ENCODE measurements at regions not wholly inside any gene's neighbourhood (a gene's known extent, or its start where the extent isn't known, plus 50 kb on each side); places are given as distances from the start of the nearest gene placed in this dataset.
A peak's percentile ranks its signal among the peaks of the same experiment; 100 is the strongest.

- DNase-seq, result no peak
Observed at GRCh38 chr4:136920092-136920881, 612.0 kb downstream of the PCDH18 start.

GRCh38 chr4:136918772-136919171 is 613.5 kb downstream of the PCDH18 start:
- no peak for DNase-seq

GRCh38 chr4:136917312-136918110 is 614.8 kb downstream of the PCDH18 start:
- no peak for DNase-seq

GRCh38 chr4:136909626-136910025 is 622.7 kb downstream of the PCDH18 start:
- no peak for DNase-seq

GRCh38 chr4:136908122-136908521 is 624.2 kb downstream of the PCDH18 start:
- DNase-seq, result no peak

- DNase-seq, result no peak
Observed at GRCh38 chr4:136900696-136901095, 631.6 kb downstream of the PCDH18 start.

GRCh38 chr4:136898590-136899248 is 633.6 kb downstream of the PCDH18 start:
- no peak for DNase-seq

- DNase-seq, result no peak
Observed at GRCh38 chr4:136893573-136893972, 638.7 kb downstream of the PCDH18 start.

- DNase-seq, result no peak
Observed at GRCh38 chr4:136881666-136882065, 650.6 kb downstream of the PCDH18 start.

GRCh38 chr4:136873555-136873954 is 658.7 kb downstream of the PCDH18 start:
- no peak for DNase-seq

- DNase-seq, result no peak
Observed at GRCh38 chr4:136867465-136867864, 664.8 kb downstream of the PCDH18 start.

GRCh38 chr4:136865526-136865925 is 666.8 kb downstream of the PCDH18 start:
- DNase-seq, result no peak

- peak; percentile 50 for DNase-seq
Observed at GRCh38 chr4:136864604-136865185, 667.6 kb downstream of the PCDH18 start.

- peak; percentile 50 for DNase-seq
Observed at GRCh38 chr4:136863756-136864155, 668.5 kb downstream of the PCDH18 start.

- DNase-seq, result no peak
Observed at GRCh38 chr4:136862653-136863052, 669.6 kb downstream of the PCDH18 start.

GRCh38 chr4:136861091-136861490 is 671.2 kb downstream of the PCDH18 start:
- no peak for DNase-seq

GRCh38 chr4:136858903-136859302 is 673.4 kb downstream of the PCDH18 start:
- no peak for DNase-seq

- DNase-seq, result no peak
Observed at GRCh38 chr4:136855886-136856285, 676.4 kb downstream of the PCDH18 start.

GRCh38 chr4:136850446-136850845 is 681.8 kb downstream of the PCDH18 start:
- DNase-seq, result no peak

GRCh38 chr4:136847881-136848621 is 684.2 kb downstream of the PCDH18 start:
- no peak for DNase-seq

- no peak for DNase-seq
Observed at GRCh38 chr4:136841526-136841925, 690.8 kb downstream of the PCDH18 start.

- no peak for DNase-seq
Observed at GRCh38 chr4:136838607-136839006, 693.7 kb downstream of the PCDH18 start.

GRCh38 chr4:136831553-136831952 is 700.7 kb downstream of the PCDH18 start:
- no peak for DNase-seq

Data from islet precursor cell (in vitro differentiated cells).